ENCODE measurements at regions not wholly inside any gene's neighbourhood (a gene's known extent, or its start where the extent isn't known, plus 50 kb on each side); places are given as distances from the start of the nearest gene placed in this dataset.
A peak's percentile ranks its signal among the peaks of the same experiment; 100 is the strongest.

- DNase-seq (ENCODE audit: low spot score): no peak
These were observed 477.7 kb downstream of the TAF11L14 start for GRCh38 chr5:18111906-18112465.

DNA sequence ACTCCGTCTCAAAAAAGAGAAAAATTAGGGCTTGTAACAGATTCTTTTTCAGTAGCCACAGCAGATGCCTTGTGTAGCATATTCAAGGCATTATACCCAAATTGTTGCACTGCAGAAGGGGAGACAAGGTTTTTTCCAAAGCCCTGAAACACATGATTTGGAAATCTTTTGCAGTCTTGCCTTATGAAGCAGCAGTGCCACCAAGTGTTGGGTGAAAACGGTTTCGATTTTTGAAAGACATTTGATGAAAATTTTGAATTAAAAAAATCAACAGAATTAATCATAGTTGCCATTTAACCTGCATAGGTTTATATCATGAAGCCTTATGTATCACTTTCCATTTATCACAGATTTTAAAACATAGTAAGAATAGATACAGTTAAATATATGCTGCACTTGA, 479.5 kb downstream of the TAF11L14 start:
- DNase-seq (ENCODE audit: low spot score): peak; percentile 38

- peak; percentile 15 for DNase-seq (ENCODE audit: low spot score)
These were observed 480.0 kb downstream of the TAF11L14 start for GRCh38 chr5:18114151-18114757.

DNA sequence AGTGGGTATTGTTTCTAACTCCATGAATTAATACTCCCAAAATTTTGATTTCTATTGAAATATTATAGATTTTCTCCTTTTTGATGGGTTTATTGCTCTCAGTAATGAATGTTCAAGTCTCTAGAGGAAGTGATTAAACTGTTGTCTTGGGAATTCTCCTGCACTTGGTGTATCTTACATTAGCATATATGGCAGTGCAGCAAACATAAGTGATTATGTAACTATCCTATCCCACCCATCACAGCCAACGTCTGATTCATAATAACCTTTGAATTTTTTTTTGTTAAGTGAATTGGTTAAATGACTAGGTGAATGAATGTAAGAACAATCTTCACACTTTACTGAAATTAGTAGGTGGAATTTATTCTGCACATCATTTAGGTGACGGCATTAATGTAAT, 483.7 kb downstream of the TAF11L14 start:
- no peak for DNase-seq (ENCODE audit: low spot score)

GRCh38 chr5:18119156-18119785, 485.0 kb downstream of the TAF11L14 start:
- no peak for DNase-seq (ENCODE audit: low spot score)

- DNase-seq (ENCODE audit: low spot score): no peak
These were observed 507.0 kb downstream of the TAF11L14 start for GRCh38 chr5:18141222-18141621.

DNA sequence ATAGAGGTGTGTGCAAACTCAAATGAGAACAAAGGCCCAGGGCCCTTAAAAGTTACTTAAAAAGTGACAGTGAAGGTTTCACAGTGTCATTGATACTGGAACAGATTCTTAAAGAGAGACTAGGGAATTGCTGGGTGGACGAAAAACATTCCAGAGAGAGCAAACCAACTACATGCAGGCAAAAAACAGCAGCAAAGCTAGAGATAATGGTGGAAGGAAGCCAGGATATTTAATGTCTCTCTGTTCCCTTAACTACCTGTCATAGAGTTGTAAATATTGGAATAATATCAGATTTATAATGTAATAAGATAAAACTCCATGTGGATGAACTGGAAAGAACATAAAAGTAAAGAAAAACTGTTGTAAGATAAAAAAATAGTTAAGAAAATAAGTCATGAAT, 508.6 kb downstream of the TAF11L14 start:
- no peak for DNase-seq (ENCODE audit: low spot score)

DNA sequence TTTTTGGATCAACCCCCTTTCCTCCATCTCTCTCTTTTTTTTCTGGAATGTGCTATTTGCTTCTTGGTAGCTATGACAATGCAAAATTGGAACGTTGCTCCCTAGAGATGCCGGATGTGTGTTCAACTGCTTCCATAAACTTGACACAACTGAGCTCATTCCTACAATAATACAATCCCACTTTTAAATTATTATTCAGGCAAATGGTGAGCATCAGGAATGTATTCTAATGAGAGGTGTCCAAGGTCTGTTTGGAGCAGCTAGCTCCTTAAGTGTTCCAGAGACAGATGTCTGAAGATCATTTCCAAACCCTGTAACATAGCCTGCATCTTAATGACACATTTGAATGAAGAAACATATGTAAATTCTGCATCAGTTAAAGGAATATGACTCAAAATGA, 518.4 kb downstream of the TAF11L14 start:
- DNase-seq (ENCODE audit: low spot score): peak; percentile 12

DNA sequence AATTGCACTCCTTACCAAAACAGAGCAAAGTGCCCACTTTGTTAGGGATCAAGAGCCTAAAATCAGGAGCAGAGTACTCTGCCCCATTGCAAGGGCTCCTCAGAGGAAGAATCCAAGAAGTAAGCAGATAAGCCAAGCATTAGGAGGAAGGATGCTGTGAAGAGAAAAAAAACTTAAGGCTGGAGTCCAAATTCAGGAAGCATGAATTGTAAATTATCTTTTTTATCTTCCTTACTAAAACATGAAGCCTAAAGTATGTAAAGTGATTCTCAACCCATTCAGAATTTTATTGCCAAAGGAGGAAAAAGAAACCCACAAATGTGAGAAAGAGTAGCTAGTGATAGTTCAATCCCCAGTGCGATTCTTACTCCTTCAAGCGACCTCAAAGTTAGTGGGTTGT, 523.9 kb downstream of the TAF11L14 start:
- no peak for DNase-seq (ENCODE audit: low spot score)

- peak; percentile 24 for DNase-seq (ENCODE audit: low spot score)
These were observed 525.1 kb downstream of the TAF11L14 start for GRCh38 chr5:18159331-18159730.

GRCh38 chr5:18171684-18172083, 537.4 kb downstream of the TAF11L14 start:
- no peak for DNase-seq (ENCODE audit: low spot score)

DNA sequence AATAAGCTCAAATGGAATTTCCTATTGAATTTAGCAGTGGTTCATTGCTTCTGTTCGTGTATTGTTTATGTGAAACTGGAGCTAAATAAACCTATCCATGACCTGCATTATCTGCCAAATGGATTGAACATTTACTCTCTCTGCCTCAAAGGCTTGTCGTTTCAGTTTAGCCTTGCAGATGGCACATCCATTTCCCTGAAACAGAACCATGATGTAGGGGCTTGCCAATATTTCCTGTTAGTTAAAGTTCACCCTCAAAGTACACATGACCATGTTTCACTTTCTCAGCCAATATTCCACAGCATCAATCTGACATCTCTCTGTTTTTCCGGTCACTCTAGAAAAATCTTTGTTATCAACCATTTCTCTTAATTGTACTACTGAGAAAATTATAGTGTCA, 545.3 kb downstream of the TAF11L14 start:
- DNase-seq (ENCODE audit: low spot score): no peak

DNA sequence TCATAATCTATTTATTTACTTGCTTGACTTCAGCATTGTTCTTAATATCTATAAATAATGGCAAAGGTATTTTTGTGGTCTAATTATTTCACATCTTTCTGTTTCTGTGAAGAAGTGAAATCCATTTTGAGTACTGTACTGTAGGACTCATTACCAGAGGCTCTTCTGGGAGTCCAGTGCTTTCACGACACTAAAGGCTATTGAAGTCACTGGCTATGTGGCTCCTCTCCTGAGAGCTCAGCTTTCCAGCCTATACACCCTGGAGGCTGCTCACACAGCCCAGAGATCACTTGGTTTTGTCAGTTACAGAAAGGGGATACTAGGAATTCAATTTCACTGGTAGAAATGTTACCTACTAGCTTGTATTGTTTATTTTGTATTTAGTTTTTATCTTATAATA, 547.3 kb downstream of the TAF11L14 start:
- DNase-seq (ENCODE audit: low spot score): no peak

- DNase-seq (ENCODE audit: low spot score): no peak
These were observed 561.6 kb downstream of the TAF11L14 start for GRCh38 chr5:18195910-18196309.

GRCh38 chr5:18197734-18198133, 563.5 kb downstream of the TAF11L14 start:
- no peak for DNase-seq (ENCODE audit: low spot score)

DNA sequence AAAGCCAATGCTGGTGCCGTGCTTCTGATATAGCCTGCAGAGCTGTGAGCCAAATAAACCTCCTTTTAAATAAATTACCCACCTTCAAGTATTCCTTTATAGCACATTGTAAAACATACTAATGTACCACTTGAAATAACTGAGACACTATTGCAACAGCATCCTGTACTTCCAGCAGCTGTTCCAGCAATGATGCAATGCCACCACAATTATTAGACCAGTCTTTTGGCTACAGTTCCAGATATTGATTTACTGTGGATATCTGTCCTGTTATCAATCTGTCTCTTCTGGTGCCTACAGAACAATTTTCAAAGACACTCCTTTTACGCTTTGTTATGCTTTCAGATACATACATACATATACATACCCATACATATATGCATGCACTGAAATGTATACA, 567.9 kb downstream of the TAF11L14 start:
- DNase-seq (ENCODE audit: low spot score): no peak

DNA sequence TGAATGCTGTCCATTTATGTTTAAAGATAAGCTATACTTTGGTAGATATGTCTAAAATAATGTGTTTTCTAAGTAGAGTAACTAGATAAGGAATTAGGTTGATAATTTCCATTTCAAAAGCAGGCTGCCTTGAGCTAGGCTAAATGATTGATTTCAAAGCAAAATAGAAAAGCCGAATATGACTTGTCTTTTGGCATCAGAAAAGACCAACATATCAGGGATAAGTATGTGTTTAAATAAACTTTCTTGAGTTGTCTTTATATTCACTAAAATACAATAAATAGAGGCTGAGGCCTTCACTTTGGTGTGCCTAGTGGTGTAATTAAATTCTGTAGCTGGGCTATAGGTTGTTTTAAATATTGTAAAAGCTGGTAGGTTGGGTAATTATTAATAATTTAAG, 569.0 kb downstream of the TAF11L14 start:
- no peak for DNase-seq (ENCODE audit: low spot score)

GRCh38 chr5:18213666-18214065, 579.4 kb downstream of the TAF11L14 start:
- DNase-seq (ENCODE audit: low spot score): no peak

- DNase-seq (ENCODE audit: low spot score): no peak
These were observed 581.8 kb downstream of the TAF11L14 start for GRCh38 chr5:18216016-18216415.

GRCh38 chr5:18216729-18217128, 582.5 kb downstream of the TAF11L14 start:
- DNase-seq (ENCODE audit: low spot score): peak; percentile 39

- DNase-seq (ENCODE audit: low spot score): no peak
These were observed 585.0 kb downstream of the TAF11L14 start for GRCh38 chr5:18219241-18219640.

- DNase-seq (ENCODE audit: low spot score): no peak
These were observed 586.4 kb downstream of the TAF11L14 start for GRCh38 chr5:18220631-18221030.

DNA sequence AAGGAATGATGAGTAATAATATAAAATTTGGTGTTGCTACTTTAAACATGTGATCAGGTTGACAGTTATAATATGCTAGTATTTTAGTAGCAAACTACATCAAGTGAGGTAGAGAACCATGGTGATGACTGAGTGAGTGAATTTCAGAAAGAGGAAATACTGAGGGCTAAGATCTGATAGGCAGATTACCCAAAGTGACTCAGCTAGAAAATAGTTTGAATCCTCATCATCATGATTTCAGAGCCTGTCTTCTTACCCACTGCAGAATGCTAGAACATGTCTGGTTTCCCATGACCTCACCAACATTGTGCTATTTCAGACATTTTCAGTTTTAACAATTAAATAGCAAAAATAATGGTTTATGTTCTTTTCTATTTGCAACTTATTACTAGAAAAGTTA, 602.1 kb downstream of the TAF11L14 start:
- DNase-seq (ENCODE audit: low spot score): no peak

DNA sequence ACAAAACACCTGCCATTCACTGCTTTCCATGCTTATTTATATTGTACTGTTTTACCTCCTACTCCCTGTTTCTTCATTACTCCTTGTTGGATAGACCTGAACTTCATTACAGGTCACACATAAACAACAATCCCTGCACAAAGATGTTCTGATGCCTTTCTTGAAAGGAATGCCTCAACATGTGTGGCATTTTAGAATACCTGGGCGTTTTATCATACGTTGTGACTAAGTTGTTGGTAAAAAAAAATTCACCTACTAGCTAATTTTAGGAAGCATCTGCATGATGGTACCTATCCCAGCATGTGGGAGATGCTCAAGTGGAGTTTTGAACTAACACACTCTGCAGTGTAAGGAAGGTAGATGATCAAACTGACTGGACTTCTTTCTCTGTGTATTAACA, 604.1 kb downstream of the TAF11L14 start:
- no peak for DNase-seq (ENCODE audit: low spot score)
